ENCODE measurements at regions not wholly inside any gene's neighbourhood (a gene's known extent, or its start where the extent isn't known, plus 50 kb on each side); places are given as distances from the start of the nearest gene placed in this dataset.

DNA sequence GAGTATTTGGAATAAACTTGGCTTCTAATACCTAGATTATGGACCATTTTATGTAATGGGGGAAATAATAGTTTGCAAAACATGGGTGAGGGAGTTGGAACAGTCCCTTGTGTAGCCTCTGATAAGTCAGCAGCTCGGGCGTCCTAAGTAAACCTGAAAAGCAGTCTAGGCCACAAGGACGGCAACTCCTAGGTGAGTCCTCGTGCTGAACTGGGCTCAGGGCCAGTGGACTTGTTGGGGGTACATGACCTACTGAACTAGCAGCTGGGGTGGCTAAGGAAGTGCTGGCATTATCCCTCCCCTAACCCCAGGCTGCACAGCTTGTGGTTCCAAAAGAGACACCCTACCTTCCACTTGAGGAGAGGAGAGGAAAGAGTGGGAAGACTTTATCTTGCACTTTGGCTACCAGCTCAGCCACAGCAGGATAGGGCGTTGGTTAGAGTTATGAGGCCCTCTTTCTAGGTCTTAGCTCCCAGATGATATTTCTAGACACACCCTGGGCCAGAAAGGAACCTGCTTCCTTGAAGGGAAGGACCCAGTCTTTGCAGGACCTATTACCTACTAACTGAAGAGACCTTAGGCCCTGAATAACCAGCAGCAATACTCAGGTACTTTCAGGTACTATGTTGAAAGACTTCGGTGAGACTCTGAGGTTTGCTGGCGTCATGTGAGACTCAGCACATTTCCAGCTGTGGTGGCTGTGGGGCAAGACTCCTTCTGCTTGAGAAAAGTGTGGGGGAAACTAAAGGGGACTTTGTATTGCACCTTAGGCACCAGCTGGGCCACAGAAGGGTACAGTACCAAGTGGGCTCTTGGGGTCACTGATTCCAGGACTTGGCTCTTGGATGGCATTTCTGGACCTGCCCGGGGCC, 71.0 kb downstream of the AQP4 start:
- DNase-seq (ENCODE audit: low read depth, low spot score) = no peak

DNA sequence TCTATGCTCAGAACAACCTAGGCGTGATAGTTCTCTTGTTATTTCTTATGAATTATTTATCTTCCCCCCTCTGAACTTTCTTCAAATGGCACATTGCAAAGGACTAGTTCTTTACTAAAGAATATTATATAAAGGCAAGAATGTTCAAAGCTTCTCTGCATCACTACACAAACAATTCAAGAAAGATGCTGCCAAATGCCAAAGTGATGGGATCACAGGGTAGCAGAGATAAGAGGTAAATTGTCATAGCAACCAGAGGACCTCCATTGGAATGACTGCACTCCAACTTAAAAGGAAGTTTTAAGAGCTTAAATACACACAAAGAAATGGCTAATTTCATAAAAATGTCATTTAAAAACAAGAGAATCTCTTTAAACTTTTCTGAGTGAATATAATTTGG, 72.8 kb downstream of the AQP4 start:
- no peak for DNase-seq (ENCODE audit: low read depth, low spot score)

DNA sequence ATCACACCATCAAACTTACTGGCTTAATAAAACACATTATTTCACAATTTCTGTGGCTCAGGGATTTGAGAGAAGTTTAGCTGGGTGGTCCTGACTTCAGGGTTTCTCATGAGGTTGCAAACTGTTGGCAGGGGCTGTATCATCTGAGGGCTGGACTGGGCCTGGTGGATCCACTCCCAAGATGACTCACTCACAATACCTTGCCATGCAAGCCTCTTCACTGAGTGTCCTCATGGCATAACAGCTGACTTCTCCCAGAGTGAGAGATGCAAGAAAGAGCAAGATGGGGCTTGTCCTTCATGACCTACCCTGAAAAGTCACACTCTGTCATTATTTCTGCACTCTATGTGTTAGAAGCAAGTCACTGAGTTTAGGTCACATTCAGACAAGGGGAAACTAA, 73.8 kb downstream of the AQP4 start:
- no peak for DNase-seq (ENCODE audit: low read depth, low spot score)

DNA sequence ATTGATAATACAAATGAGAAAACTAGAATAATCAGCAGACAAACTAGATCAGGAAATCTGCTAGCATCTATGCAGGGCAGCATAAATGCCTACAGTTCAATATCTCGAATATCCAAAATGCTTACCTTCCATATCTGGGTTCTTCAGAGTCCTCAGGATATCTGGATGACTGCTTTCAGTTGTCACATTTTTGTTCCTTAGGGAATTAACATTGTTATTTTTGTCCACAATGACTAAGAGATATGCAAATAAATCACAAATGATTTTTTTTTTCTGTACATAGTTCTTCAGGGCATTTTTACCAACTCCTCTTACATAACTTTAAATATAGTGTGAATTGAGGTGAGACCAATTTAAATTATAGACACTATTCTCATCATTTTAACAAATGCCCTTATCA, 80.9 kb downstream of the AQP4 start:
- DNase-seq (ENCODE audit: low read depth, low spot score) = no peak

DNA sequence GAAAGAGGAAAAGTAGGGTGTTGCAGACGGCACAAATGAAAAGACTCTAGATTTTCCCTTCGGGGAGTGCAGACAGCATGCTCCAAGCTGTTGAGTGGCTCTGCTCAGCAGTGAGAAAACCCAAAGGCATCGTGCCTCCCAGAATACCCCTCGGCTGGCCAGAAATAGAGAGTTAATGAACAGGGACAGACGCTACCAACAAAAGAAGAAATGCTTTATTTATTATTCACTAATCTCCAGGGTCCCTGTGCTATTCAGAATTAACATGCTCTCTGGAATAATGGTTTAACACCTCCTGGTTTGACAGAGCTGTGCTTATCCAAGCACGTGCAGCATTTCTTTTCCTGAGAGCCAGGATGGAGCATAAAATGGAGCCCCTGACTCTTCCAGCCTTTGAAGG, 82.3 kb downstream of the AQP4 start:
- no peak for DNase-seq (ENCODE audit: low read depth, low spot score)

DNA sequence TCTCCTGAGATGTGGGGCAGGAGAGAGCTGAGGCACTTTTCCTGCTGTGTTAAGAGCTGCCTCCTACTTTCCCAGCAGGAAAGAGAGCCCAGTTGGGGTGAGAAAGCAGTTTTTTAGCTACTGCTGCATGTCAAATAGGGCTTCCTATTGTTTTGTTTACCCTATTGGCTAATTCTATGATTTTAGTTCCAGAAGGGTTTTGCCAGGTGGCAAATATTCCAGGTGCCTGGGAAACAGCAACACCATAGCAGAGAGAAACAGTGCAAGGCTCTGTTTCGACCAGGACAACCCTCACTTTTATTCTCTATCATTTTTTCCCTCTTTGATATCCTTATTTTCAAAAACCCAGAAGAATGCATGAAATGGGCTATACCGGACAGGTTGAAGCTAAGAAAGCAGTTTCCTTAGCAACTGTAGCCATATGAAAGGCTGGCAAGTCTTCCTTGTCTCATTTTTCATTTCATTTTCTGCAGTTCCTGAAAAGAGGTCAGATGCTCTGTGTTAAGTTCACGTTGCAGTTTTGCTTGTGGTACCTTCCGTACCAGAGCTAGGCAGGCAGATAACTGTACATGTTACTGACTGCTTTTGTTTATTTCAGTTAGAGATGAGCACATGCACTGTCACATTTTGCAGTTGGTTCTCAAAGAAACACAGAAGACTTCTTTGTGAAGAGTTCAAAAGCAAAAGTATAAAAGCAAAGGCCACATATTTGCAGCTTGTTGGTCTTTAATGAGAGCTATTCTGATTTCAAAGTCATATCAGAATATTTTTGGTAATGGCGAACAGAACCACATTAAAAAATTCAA, 84.8 kb downstream of the AQP4 start:
- DNase-seq (ENCODE audit: low read depth, low spot score) = no peak

DNA sequence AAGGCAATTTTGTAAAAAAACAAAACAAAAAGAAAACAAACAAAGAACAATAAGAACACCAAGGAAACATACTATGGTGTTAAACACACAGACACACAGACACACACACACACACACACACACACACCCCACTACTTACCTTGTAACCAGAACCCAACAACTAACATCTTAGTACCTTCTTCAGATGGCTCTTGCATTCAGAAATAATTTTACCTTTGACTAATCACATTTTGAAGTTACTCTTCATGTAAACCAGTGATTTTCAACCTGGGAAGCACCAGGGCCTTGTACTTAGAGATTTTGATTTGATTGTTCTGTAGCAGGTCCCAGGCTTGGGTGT, 87.5 kb downstream of the AQP4 start:
- DNase-seq (ENCODE audit: low read depth, low spot score) = no peak

DNA sequence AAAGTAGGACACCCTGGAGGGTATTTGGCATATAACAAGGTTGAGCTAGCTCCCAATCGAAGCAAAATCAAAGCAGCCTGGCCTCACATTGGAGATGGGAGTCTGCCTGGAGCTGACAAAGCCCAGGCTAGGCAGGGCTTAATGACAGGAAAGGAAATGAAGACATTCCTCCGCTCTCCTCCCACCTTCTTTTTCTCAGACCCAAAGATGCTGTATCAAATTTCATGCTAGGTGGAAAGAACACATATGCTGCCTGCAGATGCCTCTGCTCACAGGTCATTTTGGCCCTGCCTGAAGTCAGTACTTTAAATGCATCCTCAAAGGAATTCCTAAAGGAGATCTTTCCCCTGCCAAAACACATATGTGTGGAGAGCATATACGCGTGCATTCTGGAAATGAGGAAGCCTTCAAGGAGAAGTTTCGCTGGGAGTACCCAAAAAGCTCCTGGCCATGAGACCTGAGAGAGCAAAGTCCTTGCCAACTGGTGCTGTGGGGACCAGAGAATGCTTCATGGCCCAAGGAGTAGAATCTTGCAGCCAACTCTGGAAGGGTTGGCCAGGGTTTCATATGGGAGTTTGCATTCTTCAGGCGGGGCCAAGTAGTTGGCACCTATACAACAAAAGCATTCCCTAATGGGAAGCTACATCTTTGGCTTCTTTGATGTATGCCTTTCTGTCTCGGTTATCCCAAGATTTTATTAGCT, 88.0 kb downstream of the AQP4 start:
- DNase-seq (ENCODE audit: low read depth, low spot score) = peak; percentile 90

DNA sequence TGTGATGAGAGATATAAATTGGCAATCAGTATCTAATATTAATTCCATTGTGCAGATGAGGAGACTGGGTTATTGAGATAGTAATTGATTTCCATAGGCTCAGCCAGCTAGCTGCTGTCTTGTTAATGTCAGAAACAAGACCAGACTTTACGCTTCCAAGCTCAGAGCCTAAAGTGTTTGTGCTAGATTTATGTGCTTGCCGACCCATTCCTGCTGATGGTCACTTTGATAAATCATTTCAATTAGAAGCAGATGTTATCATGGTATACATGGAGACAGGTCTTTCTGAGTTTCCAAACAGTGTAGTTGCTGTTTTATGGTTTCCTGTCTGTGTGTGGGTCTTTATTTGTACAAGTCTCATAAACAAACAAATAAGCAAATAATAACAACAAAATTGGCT, 92.8 kb downstream of the AQP4 start:
- no peak for DNase-seq (ENCODE audit: low read depth, low spot score)

DNA sequence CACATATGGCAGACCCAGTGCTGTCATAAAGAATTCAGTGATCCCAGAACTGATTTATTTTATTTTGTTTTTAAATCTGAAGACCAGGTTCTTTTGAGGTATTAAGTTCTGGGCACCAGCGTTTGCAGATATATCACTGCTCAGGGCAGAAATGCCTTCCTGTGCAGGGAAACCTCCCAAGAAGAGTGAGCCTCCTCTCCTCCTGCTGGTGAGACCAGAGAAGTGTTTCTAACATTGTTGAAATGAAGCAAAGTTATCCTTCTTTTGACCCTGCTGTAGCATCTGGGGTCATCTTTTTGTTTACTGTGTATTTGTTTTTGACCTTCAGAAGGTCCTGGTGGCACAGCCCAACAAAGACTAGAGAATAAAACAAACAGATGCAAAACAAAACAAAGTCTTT, 94.0 kb downstream of the AQP4 start:
- DNase-seq (ENCODE audit: low read depth, low spot score) = no peak

DNA sequence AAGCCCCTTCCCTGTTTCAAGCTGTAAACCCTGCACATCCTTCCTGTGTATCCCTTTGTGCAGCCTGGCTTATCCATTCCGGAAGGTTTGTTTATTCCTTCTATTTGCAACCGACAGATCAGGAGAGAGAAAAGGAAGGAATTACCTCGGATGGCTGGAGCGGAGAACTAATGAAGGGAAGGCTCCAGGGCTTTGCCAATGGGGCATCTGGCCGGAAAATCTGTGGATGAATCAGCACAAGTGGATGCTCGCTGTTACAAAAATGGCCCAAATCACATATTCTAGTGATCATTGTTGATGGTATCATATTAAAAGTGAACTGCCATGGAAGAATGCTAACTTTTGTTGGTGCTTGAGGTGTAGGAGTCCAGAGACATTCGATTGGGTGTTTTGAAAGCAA, 97.1 kb downstream of the AQP4 start:
- DNase-seq (ENCODE audit: low read depth, low spot score) = no peak

DNA sequence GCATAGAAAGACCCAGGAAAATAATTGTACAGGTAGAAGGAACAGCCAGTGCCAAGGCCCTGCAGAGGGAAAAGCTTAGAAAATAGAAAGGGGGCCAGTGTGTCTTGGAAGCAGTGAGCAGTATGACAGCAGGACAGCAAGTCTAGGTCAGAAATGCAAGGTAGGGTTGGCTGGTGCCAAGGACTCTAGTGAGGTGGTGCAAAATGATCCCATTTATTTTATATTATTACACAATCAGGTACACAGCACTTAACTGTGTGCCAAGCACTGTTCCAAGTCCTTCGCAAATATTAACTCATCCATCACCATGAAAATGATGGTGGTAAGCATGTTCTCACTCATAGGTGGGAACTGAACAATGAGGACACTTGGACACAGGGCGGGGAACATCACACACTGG, 100.0 kb downstream of the AQP4 start:
- DNase-seq (ENCODE audit: low read depth, low spot score) = no peak

DNA sequence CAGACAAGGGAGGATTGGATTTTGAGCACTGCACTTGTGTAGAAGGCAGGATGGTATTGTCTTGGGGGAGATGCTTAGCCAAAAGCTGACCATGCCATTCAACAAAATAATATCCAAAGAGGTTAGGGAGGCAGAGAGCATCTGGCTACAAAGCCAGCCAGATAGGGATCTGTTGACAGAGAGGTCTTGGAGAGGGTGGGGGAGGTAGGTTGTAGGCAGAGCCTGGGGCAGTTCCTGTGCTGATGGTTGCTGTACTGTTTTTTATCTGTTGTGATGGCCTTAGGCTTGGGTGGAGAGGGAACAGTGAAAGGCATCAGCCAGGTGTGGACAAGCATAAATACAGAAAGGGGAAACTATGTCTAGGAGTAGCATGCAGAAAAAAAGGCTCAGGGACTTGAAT, 100.9 kb downstream of the AQP4 start:
- peak; percentile 91 for DNase-seq (ENCODE audit: low read depth, low spot score)

DNA sequence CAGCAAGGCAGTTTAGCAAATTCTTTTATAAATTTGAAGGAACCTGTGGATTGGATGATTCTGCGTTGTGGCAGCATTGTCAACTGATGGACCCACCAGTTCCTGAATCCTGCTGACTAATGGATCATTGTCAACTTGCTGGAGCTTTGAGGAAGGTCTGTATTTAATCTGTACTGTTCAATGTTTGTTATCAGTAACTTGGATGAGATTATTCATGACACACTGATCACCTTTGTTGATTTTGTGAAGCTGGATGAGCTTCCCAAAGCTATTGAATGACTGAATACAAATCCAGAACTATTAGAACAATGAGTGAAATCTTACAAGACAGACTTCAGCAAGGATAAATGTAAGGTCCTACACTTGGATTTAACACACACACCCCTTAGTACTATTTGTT, 101.3 kb downstream of the AQP4 start:
- DNase-seq (ENCODE audit: low read depth, low spot score) = no peak

DNA sequence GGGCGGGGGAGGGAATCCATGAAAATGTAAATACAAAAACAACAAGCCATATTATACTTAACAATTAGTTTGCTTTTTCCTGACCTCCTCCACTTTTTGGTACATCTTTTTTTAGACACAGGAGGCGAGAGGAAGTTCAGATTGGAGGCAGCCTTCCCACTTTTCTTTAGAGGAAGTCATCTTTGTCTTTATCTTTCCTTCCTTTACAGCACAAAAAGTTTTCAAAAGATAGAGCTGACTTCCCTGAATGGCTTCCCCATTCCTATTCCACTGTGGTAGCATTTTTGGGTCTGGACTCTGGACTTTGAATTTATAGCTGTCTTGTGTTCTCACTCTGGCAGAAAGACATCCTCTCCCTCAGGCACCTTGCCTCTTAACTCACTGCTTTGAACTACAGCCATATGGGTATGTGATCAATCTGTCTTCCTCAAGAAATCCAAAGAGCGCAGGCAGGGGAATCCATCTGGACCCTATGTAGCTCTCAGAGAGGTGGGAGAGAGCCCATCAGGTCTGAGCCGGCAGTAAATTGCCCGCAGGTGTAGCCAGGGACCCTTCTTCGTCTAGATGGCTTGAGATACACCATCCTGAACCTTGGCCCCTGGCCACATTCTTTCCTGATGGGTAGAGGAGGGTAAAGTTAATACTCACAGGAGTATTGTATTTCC, 101.9 kb downstream of the AQP4 start:
- peak; percentile 54 for DNase-seq (ENCODE audit: low read depth, low spot score)

DNA sequence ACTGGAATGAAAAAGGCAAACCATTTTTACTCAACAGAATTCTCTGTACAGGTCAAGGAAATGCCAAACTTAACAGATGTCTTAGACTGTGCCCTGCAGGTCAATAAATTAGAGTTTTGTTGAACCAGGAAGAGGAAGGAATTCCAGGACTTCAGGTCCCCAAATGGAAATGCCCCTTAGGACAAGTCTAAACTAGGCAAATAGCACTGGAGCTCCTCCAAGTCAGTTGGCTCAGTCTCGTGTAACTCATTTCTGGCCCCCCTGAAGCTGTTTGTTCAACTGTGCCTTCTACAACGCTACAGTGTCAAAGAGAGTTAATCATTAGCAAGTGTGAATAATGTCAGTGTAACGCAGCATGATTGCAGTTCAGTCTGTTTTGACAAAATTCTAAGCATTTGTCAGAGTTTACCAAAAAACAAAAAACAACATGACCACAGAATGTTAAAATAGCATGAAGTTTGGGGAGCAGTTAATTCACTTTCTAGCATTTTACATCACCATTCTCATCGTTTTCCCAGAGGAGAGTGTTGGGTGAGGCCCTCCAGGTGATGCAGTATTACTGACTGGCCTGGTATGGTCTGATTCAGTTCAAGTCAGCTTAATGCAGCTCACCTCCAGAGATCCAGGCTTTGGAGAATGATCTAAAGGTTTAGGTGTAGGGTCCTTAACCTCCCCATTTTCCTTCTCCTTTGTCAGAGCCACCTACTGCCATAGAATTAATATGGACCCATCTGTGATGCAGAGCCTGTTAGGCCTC, 108.1 kb downstream of the AQP4 start:
- no peak for DNase-seq (ENCODE audit: low read depth, low spot score)

DNA sequence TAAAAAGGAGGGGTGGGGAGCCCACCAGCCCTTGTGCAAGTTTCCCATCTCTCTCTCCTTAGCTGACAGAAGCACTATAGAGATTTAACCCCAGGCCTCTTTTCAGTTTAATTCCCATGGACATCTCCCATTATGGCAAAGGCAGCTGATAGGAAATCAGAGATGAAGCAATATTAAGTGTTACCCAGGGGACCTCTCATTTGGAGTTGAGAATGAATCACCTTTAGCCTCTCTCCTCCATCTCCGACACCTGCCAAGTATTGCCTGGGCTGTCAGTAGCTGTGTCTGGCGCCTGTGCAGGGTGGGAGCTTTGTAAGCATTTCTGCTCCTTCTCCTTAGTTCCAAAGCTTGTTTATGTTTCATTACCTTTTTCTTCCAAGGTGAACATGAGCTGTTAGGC, 109.0 kb downstream of the AQP4 start:
- no peak for DNase-seq (ENCODE audit: low read depth, low spot score)

DNA sequence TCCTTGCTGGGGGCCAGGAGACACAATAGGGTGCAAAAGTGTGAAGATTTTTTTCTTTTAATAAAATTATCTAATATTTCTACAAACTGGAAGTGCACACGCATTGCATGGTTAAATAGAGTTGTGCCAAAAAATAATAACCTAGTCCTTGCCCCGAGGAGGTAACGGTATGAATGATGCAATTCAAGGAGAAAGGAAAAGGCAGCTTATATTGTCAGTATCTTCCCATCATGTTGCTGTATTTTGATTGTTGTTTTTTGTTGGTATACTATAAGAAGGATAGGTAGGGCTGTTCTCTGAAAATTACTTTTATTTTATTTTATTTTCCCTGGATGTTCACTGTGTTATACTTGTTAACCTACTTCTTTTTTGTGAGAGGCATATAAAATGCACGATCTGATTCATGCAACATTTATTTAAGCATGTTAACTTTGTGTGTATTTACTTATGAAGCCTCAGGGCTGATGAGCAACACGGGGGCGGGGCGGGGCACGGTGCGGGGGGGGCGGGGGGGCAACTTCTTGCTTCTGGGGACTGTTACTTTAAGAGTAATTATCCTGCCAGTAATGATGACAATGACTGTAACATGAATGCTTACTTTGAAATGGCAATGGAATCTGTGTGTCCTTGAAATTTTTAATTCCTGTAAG, 118.6 kb downstream of the AQP4 start:
- no peak for DNase-seq (ENCODE audit: low read depth, low spot score)

DNA sequence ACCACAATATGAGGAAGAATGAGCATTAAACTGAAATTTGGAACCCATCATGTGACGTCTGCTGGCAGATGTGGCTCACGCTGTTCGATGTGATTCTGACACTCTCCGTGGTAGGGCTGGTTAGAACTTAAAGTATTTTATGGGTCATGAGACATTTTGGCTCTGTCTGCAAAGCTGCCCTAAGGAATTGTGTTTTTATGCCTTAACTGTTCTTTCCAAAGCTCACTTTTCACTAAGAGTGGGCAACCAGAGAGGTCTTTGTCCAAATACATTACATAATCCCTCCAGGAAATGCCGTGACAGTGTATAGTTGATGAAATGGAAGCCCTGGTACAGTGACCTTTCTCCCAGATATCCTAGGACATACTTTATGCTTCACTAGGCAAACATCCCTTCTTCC, 119.1 kb downstream of the AQP4 start:
- DNase-seq (ENCODE audit: low read depth, low spot score) = no peak

DNA sequence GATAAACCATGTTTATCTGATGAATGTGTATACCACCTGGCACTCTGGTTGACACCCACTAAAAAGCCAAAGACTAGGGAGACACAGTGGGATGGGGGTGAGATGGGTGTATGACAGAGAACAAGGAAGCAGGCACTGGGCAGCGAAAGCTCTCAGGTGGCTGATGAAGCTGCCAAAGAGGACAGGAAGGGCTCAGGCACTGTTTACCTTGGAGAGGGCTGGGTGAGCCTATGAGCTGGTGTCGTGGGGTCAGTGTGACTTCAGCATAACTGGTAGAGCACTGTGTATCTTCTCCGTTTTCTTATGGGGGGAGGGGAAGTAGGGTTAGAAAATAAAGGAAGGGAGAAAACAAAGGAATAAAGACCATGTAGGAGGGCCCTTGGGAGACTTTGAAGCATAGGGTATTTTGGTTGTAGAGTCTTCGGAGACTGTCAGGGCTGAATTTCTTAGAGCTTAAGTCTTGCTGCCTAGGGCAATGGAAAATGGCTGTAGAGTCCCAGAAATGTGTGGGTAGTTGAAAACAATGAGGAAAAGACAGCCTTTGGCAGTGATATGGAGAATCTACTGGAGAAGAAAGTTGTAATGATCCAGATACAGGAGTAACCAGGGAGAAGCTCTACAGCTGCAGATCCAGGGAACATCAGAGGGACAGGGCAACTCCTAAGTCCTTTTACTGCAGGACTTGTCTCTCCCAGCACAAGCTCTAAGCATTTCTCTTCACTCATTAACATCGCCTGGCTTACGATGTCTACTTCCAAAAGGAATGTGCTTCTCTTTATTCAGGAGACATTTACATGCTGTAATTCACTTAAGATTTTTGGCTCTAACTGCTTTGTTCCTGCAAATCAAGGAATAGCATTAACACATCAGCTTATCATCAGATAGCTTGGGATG, 120.0 kb downstream of the AQP4 start:
- DNase-seq (ENCODE audit: low read depth, low spot score) = peak; percentile 54
